Esophagus squamous epithelium (tissue), 5 donors: ENCODE measurements at regions not wholly inside any gene's neighbourhood (a gene's known extent, or its start where the extent isn't known, plus 50 kb on each side); places are given as distances from the start of the nearest gene placed in this dataset.
"Not testable (repeated sequence)": the region's sequence is repeated elsewhere in the genome, so short reads cannot be mapped to it uniquely, and the experiment has no call there.

Experiments
- DNase-seq: peaks from one replicate; lab custom pipeline; 2025; lab: John Stamatoyannopoulos, UW
- H3K27ac ChIP-seq, 4 donors: fragments of 200-600 bp; sonication (generic); one replicate each; pipeline ENCODE4 v1.5.1; 2016 to 2019; ENCODE audit warnings: mild to moderate bottlenecking in 1 of 4
- H3K27me3 ChIP-seq, 4 donors: fragments of 200-600 bp; sonication (generic); 1 replicate in 3 of 4; 2 replicates in 1 of 4; pipeline versions ENCODE4 v1.5.1 to v1.6.0; 2017 to 2021; ENCODE audit warnings: antibody characterized with exemption in 1 of 4
- H3K36me3 ChIP-seq, 3 donors: fragments of 200-600 bp; sonication (generic); one replicate each; pipeline ENCODE4 v1.5.1; 2016 to 2019
- H3K4me1 ChIP-seq, 3 donors: fragments of 200-600 bp; sonication (generic); one replicate each; pipeline ENCODE4 v1.5.1; 2017 to 2019
- H3K4me3 ChIP-seq, 4 donors: fragments of 200-600 bp; sonication (generic); 1 replicate in 3 of 4; 2 replicates in 1 of 4; pipeline ENCODE4 v1.5.1; 2016 to 2019; ENCODE audit warnings: mild to moderate bottlenecking in 2 of 4, moderate library complexity in 1 of 4
- H3K9me3 ChIP-seq, 3 donors: fragments of 200-600 bp; sonication (generic); one replicate each; pipeline ENCODE4 v1.5.1; 2016 to 2019
- CTCF ChIP-seq, 6 experiments: fragments of 450-650 bp in 4 of 6; fragments of 200-600 bp in 2 of 6; sonication (generic) in 2 of 6; IDR thresholded peaks; one replicate each; pipeline ENCODE4 v1.5.1; 2016 to 2019; ENCODE audit warnings: antibody characterized with exemption in 6 of 6, mild to moderate bottlenecking in 4 of 6, moderate library complexity in 4 of 6
- POLR2A ChIP-seq, 4 donors: fragments of 450-650 bp; IDR thresholded peaks; one replicate each; pipeline ENCODE4 v1.6.1; 2017; ENCODE audit warnings: antibody characterized with exemption in 4 of 4, mild to moderate bottlenecking in 4 of 4, moderate library complexity in 3 of 4
- WGBS, 2 donors: methylation state at CpG; one replicate each; pipeline ENCODE4 v1.1.5; 2018; 5-methylcytosine and 5-hydroxymethylcytosine counted together
- intact Hi-C: fragments of 100-400 bp; cut with DNase I; formaldehyde crosslinking; loops from one replicate; pipeline ENCODE4 v1.15.0; 2022
- donor health status: DM: yes; HTN: yes; CAD: no.

GRCh38 chr13:73310366-73310765 lies 251.6 kb downstream of the KLF5 start:
- H3K4me3 ChIP-seq: no peak overlapping the region
- no peaks in the 10 kb centered on the region for H3K4me1 ChIP-seq
- H3K27ac ChIP-seq: no peak overlapping the region
- TF ChIP-seq CTCF (IDR thresholded peaks at IDR 0.05) (no peak), POLR2A (IDR thresholded peaks at IDR 0.05) (no peak)
- no peaks in the 10 kb centered on the region for H3K36me3 ChIP-seq
- DNase-seq: no peak
- 74 to 88% methylated on average over 2 of the region's 2 CpGs for WGBS, 2 donors
- no peaks in the 10 kb centered on the region for H3K27me3 ChIP-seq
- peaks cover 0 to 9% (median 0%) of the 10 kb centered on the region in 3 donors for H3K9me3 ChIP-seq
- intact Hi-C loops: no loop called here

- no peak for DNase-seq
- 64 to 70% methylated on average over 1 of the region's 1 CpG for WGBS, 2 donors
- Histone ChIP-seq H3K27ac (no peak overlapping the region), H3K4me1 (peaks cover 0 to 4% (median 0%) of the 10 kb centered on the region in 3 donors), H3K27me3 (no peaks in the 10 kb centered on the region), H3K9me3 (no peaks in the 10 kb centered on the region), H3K36me3 (no peaks in the 10 kb centered on the region), H3K4me3 (no peak overlapping the region)
- TF ChIP-seq CTCF (IDR thresholded peaks at IDR 0.05): no peak
- intact Hi-C loops: no loop called here
Observed at GRCh38 chr13:73307481-73307880, 248.7 kb downstream of the KLF5 start.

GRCh38 chr13:73306688-73307087 lies 247.9 kb downstream of the KLF5 start:
- DNase-seq: no peak
- intact Hi-C loops: no loop called here
- Histone ChIP-seq H3K27ac (no peak overlapping the region), H3K27me3 (no peaks in the 10 kb centered on the region), H3K4me3 (no peak overlapping the region), H3K4me1 (peaks cover 0 to 4% (median 0%) of the 10 kb centered on the region in 3 donors), H3K36me3 (no peaks in the 10 kb centered on the region), H3K9me3 (no peaks in the 10 kb centered on the region)
- 83 to 94% methylated on average over 1 of the region's 1 CpG for WGBS, 2 donors
- TF ChIP-seq POLR2A (IDR thresholded peaks at IDR 0.05) (no peak), CTCF (IDR thresholded peaks at IDR 0.05) (no peak)

- TF ChIP-seq POLR2A (IDR thresholded peaks at IDR 0.05): no peak
- no peak for TF ChIP-seq CTCF (IDR thresholded peaks at IDR 0.05)
- H3K27ac ChIP-seq: no peak overlapping the region
- no peak for DNase-seq
- intact Hi-C loops: no loop called here
- peaks cover 0 to 4% (median 0%) of the 10 kb centered on the region in 3 donors for H3K4me1 ChIP-seq
- no peak overlapping the region for H3K4me3 ChIP-seq
- no peaks in the 10 kb centered on the region for H3K27me3 ChIP-seq
- H3K36me3 ChIP-seq: no peaks in the 10 kb centered on the region
- 50 to 74% methylated on average over 2 of the region's 2 CpGs for WGBS, 2 donors
- H3K9me3 ChIP-seq: no peaks in the 10 kb centered on the region
Observed at GRCh38 chr13:73304442-73304841, 245.6 kb downstream of the KLF5 start.

- no peaks in the 10 kb centered on the region for H3K27me3 ChIP-seq
- H3K9me3 ChIP-seq: no peaks in the 10 kb centered on the region
- TF ChIP-seq POLR2A (IDR thresholded peaks at IDR 0.05): no peak
- no peak for TF ChIP-seq CTCF (IDR thresholded peaks at IDR 0.05)
- H3K36me3 ChIP-seq: no peaks in the 10 kb centered on the region
- no peak for DNase-seq
- no peak overlapping the region for H3K4me3 ChIP-seq
- 37 to 51% methylated on average over 6 of the region's 6 CpGs for WGBS, 2 donors
- peaks cover 0 to 4% (median 0%) of the 10 kb centered on the region in 3 donors for H3K4me1 ChIP-seq
- H3K27ac ChIP-seq: no peak overlapping the region
- intact Hi-C loops: no loop called here
Observed at GRCh38 chr13:73303851-73304250, 245.0 kb downstream of the KLF5 start.

GRCh38 chr13:73301622-73302021 lies 242.8 kb downstream of the KLF5 start:
- H3K9me3 ChIP-seq, H3K4me1 ChIP-seq, H3K36me3 ChIP-seq, H3K27me3 ChIP-seq, DNase-seq, H3K4me3 ChIP-seq, H3K27ac ChIP-seq, intact Hi-C loops: not testable (repeated sequence)
